ENCODE measurements at regions not wholly inside any gene's neighbourhood (a gene's known extent, or its start where the extent isn't known, plus 50 kb on each side); places are given as distances from the start of the nearest gene placed in this dataset.

- POLR2A ChIA-PET (ENCODE audit: partially characterized antibody) = no interaction called here
- Mint-ChIP-seq H3K4me1 (no peaks in the 10 kb centered on the region), H3K36me3 (no peaks in the 10 kb centered on the region), H3K4me3 (no peak overlapping the region), H3K27ac (no peak overlapping the region), H3K27me3 (no peaks in the 10 kb centered on the region), H3K9me3 (peaks cover 0 to 4% (median under 1%) of the 10 kb centered on the region in 8 donors)
- DNase-seq = no peak
- Histone ChIP-seq H3K36me3 (ENCODE audit: insufficient read depth, low read length) (no peaks in the 10 kb centered on the region), H3K4me3 (ENCODE audit: low read length in 2 of 2) (no peak overlapping the region), H3K27ac (ENCODE audit: low read depth, low read length) (no peak overlapping the region), H3K9me3 (ENCODE audit: control insufficient read depth in 1 of 2, low read length in 2 of 2) (no peaks in the 10 kb centered on the region), H3K4me1 (ENCODE audit: insufficient read depth, low read length) (no peaks in the 10 kb centered on the region), H3K27me3 (ENCODE audit: insufficient read depth, low read length) (no peaks in the 10 kb centered on the region)
- intact Hi-C loops (cut with micrococcal nuclease) = no loop called here
- CTCF ChIA-PET (ENCODE audit: partially characterized antibody) = no interaction called here
Measured at GRCh38 chr9:13896922-13897835, 416.8 kb downstream of the NFIB start.

GRCh38 chr9:13896047-13896446 is 417.9 kb downstream of the NFIB start:
- no peaks in the 10 kb centered on the region for H3K9me3 ChIP-seq (ENCODE audit: control insufficient read depth in 1 of 2, low read length in 2 of 2)
- H3K27me3 ChIP-seq (ENCODE audit: insufficient read depth, low read length) = no peaks in the 10 kb centered on the region
- Mint-ChIP-seq H3K27me3 (no peaks in the 10 kb centered on the region), H3K4me1 (no peaks in the 10 kb centered on the region), H3K4me3 (no peak overlapping the region), H3K27ac (no peak overlapping the region), H3K9me3 (peaks cover 0 to 6% (median under 1%) of the 10 kb centered on the region in 8 donors), H3K36me3 (no peaks in the 10 kb centered on the region)
- H3K27ac ChIP-seq (ENCODE audit: low read depth, low read length) = no peak overlapping the region
- no peaks in the 10 kb centered on the region for H3K4me1 ChIP-seq (ENCODE audit: insufficient read depth, low read length)
- H3K36me3 ChIP-seq (ENCODE audit: insufficient read depth, low read length) = no peaks in the 10 kb centered on the region
- intact Hi-C loops (cut with micrococcal nuclease) = no loop called here
- DNase-seq = no peak
- ChIA-PET POLR2A (ENCODE audit: partially characterized antibody) (no interaction called here), CTCF (ENCODE audit: partially characterized antibody) (no interaction called here)
- H3K4me3 ChIP-seq (ENCODE audit: low read length in 2 of 2) = no peak overlapping the region

- intact Hi-C loops (cut with micrococcal nuclease) = no loop called here
Measured at GRCh38 chr9:13885258-13885657, 428.7 kb downstream of the NFIB start.

DNA sequence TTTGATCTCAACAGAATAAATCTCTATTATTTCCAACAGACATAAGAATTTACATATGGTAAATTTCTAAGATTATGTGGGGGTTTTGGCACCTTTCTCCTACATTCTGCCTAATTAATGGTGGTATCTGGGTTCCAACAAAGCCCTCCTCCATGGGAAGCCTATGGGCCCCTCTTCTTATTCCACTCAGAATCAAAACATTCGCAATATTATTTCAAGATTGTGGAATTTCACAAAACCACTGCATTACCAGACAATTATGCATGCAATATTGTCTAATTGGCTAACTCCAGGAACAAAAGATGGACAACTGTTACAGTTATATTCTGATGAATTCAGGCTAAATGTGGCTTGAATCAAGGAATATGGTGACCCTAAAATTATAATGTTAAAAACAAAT is 434.0 kb downstream of the NFIB start:
- no peak overlapping the region for H3K4me3 Mint-ChIP-seq
- peaks cover 3 to 46% (median 9%) of the 10 kb centered on the region in 8 donors for H3K9me3 Mint-ChIP-seq
- no peaks in the 10 kb centered on the region for H3K27me3 Mint-ChIP-seq
- no peaks in the 10 kb centered on the region for H3K4me1 Mint-ChIP-seq
- Histone ChIP-seq H3K4me3 (ENCODE audit: low read length in 2 of 2) (no peak overlapping the region), H3K27ac (ENCODE audit: low read depth, low read length) (no peak overlapping the region), H3K4me1 (ENCODE audit: insufficient read depth, low read length) (no peaks in the 10 kb centered on the region), H3K36me3 (ENCODE audit: insufficient read depth, low read length) (no peaks in the 10 kb centered on the region), H3K27me3 (ENCODE audit: insufficient read depth, low read length) (no peaks in the 10 kb centered on the region), H3K9me3 (ENCODE audit: control insufficient read depth in 1 of 2, low read length in 2 of 2) (no peaks in the 10 kb centered on the region)
- intact Hi-C loops (cut with micrococcal nuclease) = no loop called here
- no peak for DNase-seq
- H3K36me3 Mint-ChIP-seq = no peaks in the 10 kb centered on the region
- ChIA-PET CTCF (ENCODE audit: partially characterized antibody) (no interaction called here), POLR2A (ENCODE audit: partially characterized antibody) (no interaction called here)
- no peak overlapping the region for H3K27ac Mint-ChIP-seq

More at GRCh38 chr9:13885258-13885657, 428.7 kb downstream of the NFIB start:
- peaks cover 0 to 39% (median 13%) of the 10 kb centered on the region in 8 donors for H3K9me3 Mint-ChIP-seq
- H3K9me3 ChIP-seq (ENCODE audit: control insufficient read depth in 1 of 2, low read length in 2 of 2) = no peaks in the 10 kb centered on the region
- H3K4me3 ChIP-seq (ENCODE audit: low read length in 2 of 2) = no peak overlapping the region
- H3K36me3 ChIP-seq (ENCODE audit: insufficient read depth, low read length) = no peaks in the 10 kb centered on the region
- no peak for DNase-seq
- H3K4me1 Mint-ChIP-seq = no peaks in the 10 kb centered on the region
- no peaks in the 10 kb centered on the region for H3K4me1 ChIP-seq (ENCODE audit: insufficient read depth, low read length)
- CTCF ChIA-PET (ENCODE audit: partially characterized antibody) = no interaction called here
- no peaks in the 10 kb centered on the region for H3K36me3 Mint-ChIP-seq
- no peak overlapping the region for H3K27ac ChIP-seq (ENCODE audit: low read depth, low read length)
- H3K27me3 Mint-ChIP-seq = no peaks in the 10 kb centered on the region
- POLR2A ChIA-PET (ENCODE audit: partially characterized antibody) = no interaction called here
- H3K27ac Mint-ChIP-seq = no peak overlapping the region
- no peak overlapping the region for H3K4me3 Mint-ChIP-seq
- H3K27me3 ChIP-seq (ENCODE audit: insufficient read depth, low read length) = no peaks in the 10 kb centered on the region

GRCh38 chr9:13879011-13879410 is 434.9 kb downstream of the NFIB start:
- Mint-ChIP-seq H3K36me3 (no peaks in the 10 kb centered on the region), H3K9me3 (peaks cover 3 to 43% (median 7%) of the 10 kb centered on the region in 8 donors)

DNA sequence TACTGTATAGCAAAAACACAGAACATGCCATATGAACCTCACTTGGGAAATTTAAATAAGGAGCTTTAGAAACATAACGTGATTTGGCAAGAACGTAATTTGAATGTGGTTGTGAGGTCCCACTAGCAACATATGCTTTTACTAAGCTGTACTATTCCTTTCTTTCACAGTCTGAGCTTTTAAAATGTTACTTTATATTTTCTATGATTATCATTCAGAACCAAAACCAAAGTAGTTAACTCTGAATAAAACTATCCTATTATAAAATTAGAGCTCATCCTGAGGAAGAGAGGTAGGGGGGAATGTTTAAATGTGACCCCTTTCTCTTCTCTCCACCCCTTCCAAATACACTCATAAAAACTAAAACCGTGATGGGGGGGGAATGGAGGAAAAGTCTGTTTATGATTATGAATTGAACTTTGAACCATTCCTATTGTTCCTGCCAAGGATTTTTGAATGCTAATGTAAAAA is 435.7 kb downstream of the NFIB start:
- Mint-ChIP-seq H3K27ac (no peak overlapping the region), H3K4me3 (no peak overlapping the region), H3K36me3 (no peaks in the 10 kb centered on the region), H3K4me1 (no peaks in the 10 kb centered on the region), H3K27me3 (no peaks in the 10 kb centered on the region), H3K9me3 (peaks cover 3 to 41% (median 7%) of the 10 kb centered on the region in 8 donors)
- H3K9me3 ChIP-seq (ENCODE audit: control insufficient read depth in 1 of 2, low read length in 2 of 2) = no peaks in the 10 kb centered on the region
- CTCF ChIA-PET (ENCODE audit: partially characterized antibody) = no interaction called here
- no peaks in the 10 kb centered on the region for H3K4me1 ChIP-seq (ENCODE audit: insufficient read depth, low read length)
- H3K27me3 ChIP-seq (ENCODE audit: insufficient read depth, low read length) = no peaks in the 10 kb centered on the region
- no peaks in the 10 kb centered on the region for H3K36me3 ChIP-seq (ENCODE audit: insufficient read depth, low read length)
- intact Hi-C loops (cut with micrococcal nuclease) = no loop called here
- H3K27ac ChIP-seq (ENCODE audit: low read depth, low read length) = no peak overlapping the region
- POLR2A ChIA-PET (ENCODE audit: partially characterized antibody) = no interaction called here
- DNase-seq = no peak
- H3K4me3 ChIP-seq (ENCODE audit: low read length in 2 of 2) = no peak overlapping the region

More at GRCh38 chr9:13879011-13879410, 434.9 kb downstream of the NFIB start:
- POLR2A ChIA-PET (ENCODE audit: partially characterized antibody) = no interaction called here
- no peak overlapping the region for H3K27ac Mint-ChIP-seq
- intact Hi-C loops (cut with micrococcal nuclease) = no loop called here
- no peak for DNase-seq
- no peak overlapping the region for H3K4me3 Mint-ChIP-seq
- no peaks in the 10 kb centered on the region for H3K27me3 Mint-ChIP-seq
- no peaks in the 10 kb centered on the region for H3K9me3 ChIP-seq (ENCODE audit: control insufficient read depth in 1 of 2, low read length in 2 of 2)
- H3K4me3 ChIP-seq (ENCODE audit: low read length in 2 of 2) = no peak overlapping the region
- H3K27me3 ChIP-seq (ENCODE audit: insufficient read depth, low read length) = no peaks in the 10 kb centered on the region
- H3K27ac ChIP-seq (ENCODE audit: low read depth, low read length) = no peak overlapping the region
- no peaks in the 10 kb centered on the region for H3K4me1 Mint-ChIP-seq
- CTCF ChIA-PET (ENCODE audit: partially characterized antibody) = no interaction called here
- H3K36me3 ChIP-seq (ENCODE audit: insufficient read depth, low read length) = no peaks in the 10 kb centered on the region
- no peaks in the 10 kb centered on the region for H3K4me1 ChIP-seq (ENCODE audit: insufficient read depth, low read length)

GRCh38 chr9:13876741-13877140 is 437.2 kb downstream of the NFIB start:
- Histone ChIP-seq H3K9me3 (ENCODE audit: control insufficient read depth in 1 of 2, low read length in 2 of 2) (no peaks in the 10 kb centered on the region), H3K4me1 (ENCODE audit: insufficient read depth, low read length) (no peaks in the 10 kb centered on the region), H3K36me3 (ENCODE audit: insufficient read depth, low read length) (no peaks in the 10 kb centered on the region), H3K27me3 (ENCODE audit: insufficient read depth, low read length) (no peaks in the 10 kb centered on the region), H3K27ac (ENCODE audit: low read depth, low read length) (no peak overlapping the region), H3K4me3 (ENCODE audit: low read length in 2 of 2) (no peak overlapping the region)
- Mint-ChIP-seq H3K9me3 (peaks cover 4 to 30% (median 7%) of the 10 kb centered on the region in 8 donors), H3K4me1 (no peaks in the 10 kb centered on the region), H3K27ac (no peak overlapping the region), H3K36me3 (no peaks in the 10 kb centered on the region), H3K27me3 (no peaks in the 10 kb centered on the region), H3K4me3 (no peak overlapping the region)
- POLR2A ChIA-PET (ENCODE audit: partially characterized antibody) = no interaction called here
- no peak for DNase-seq
- CTCF ChIA-PET (ENCODE audit: partially characterized antibody) = no interaction called here
- intact Hi-C loops (cut with micrococcal nuclease) = no loop called here

Measured in CD4-positive, alpha-beta memory T cell (primary cell).